ENCODE measurements at regions not wholly inside any gene's neighbourhood (a gene's known extent, or its start where the extent isn't known, plus 50 kb on each side); places are given as distances from the start of the nearest gene placed in this dataset.
"Not testable (repeated sequence)": the region's sequence is repeated elsewhere in the genome, so short reads cannot be mapped to it uniquely, and the experiment has no call there.

DNA sequence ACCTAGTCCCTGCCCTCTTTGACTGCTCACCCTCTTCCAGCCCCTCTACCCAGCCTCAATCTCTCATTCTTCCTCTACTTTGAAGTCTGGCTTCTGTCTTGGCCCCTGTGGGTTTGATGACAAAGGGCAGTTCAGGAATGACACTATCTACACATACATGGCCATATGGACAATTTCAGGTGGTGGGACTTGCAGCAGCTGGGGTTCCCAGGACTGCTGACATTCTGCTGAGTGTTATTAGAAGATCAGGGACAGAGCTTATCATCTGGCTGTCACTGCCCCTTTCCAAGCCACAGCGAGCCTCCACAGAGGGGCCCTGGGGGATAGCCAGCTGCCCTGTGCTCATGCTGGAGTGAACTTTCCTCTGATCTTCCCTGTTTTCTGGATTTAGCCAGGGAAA lies 97.4 kb upstream of the IPO9 start:
- no peak for DNase-seq

DNA sequence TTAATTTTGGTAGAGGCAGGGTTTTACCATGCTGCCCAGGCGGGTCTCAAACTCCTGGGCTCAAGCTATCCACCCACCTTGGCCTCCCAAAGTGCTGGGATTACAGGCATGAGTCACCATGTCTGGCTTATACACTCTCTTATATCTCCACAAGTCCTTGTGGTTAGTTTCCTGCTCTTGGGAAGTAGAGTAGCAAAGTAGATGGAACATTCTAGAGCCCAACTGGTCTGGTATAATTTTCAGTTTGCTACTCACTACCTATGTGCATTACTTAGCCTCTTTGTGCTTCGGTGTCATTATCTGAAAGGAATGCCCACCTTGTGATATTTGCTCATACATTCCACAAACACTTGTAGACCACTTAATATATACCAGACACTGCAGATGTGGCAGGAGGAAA lies 96.6 kb upstream of the IPO9 start:
- no peak for DNase-seq

DNA sequence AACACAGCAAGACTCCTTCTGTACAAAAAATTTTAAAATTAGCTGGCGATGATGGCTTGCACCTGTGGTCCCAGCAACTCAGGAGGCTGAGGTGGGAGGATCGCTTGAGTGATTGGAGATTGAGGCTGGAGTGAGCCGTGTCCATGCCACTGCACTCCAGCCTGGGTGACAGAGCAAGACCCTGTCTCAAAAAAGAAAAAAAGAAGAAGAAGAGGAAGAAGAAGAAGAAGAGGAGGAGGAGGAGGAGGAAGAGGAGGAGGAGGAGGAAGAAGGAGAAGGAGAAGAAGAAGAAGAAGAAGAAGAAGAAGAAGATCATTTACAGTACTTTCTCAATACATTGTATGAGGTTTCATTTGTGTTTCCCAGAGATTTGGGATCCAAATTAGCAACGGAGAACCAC lies 94.7 kb upstream of the IPO9 start:
- DNase-seq: not testable (repeated sequence)

DNA sequence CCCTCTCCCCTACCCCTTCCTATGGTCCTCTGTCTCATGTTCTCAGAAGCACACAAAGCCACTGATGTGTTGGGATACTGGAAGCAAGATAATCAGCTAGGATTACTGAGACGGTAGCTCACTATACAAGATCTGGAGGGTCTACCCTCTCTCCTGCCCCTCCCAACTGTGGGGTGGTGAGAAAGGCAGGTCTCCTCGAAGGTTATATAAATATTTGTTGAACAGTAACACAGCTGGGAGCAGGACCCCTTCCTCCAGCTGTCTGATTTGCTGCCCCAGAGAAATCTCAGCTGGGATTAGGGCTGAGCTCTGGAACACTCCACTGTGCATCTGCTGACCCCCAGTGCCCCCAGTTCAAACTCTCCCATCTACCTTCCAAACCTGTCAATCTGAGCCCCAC lies 94.2 kb upstream of the IPO9 start:
- no peak for DNase-seq

DNA sequence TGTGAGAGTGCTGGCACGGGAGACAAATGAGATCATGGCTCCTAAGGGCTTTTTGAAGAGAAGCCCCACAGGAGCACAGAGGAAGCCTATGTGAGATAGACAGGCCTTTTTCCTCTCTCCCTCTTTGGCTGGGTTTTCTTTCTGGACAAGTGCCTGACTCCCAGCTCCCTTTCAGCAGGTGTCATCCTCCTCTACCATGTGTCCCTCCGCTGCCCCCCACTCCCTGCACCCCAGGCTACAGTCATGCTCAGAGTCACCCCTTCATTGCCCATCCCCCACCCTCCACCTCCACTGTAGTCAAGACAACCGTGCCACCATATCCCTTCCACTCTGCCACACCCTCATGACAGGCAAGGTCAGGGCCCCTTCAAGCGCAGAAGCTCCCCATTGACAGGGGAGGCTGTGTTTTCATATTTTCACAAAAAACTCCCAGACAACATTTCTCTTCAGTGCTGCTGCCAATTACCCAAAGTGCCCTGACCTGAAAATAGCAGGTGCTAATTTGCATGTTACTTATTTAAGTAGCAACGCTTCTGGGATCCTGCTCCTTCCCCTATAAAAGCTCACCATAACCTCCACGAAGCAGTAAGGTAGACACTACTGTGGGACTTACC lies 92.1 kb upstream of the IPO9 start:
- DNase-seq: no peak

DNA sequence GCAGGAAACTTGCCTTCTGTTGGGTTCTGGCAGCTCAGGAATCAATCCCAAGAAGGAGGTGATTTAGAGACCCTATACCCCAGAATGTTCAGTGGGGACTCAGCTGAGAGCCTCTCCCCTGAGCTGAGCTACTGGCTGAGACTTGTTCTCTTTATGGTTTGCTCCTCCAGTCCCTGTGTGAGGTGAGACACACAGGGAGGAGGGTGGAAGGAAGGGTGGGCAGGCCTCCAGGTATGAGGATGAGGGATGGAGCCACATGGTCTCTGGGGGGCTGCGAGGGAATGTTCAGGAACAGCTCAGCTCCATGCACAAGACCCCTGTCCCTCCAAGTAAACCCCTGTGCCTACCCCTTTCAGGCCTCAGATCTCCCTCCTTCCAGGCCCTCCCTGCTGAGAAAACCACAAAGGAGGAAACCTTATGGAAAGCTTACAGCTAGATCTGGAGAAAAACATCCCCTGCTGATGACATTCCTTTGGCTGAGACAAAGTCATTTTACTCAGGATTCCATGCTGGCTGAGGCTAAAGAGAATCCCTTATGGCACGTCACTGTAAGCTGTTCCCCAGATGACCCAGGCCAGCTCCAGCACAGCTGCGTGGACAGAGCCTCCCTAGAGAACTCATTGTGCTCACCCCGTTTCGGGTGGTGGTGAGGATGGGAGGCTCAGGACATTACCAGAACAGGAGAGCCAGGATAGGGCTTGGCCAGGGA lies 91.5 kb upstream of the IPO9 start:
- no peak for DNase-seq

DNA sequence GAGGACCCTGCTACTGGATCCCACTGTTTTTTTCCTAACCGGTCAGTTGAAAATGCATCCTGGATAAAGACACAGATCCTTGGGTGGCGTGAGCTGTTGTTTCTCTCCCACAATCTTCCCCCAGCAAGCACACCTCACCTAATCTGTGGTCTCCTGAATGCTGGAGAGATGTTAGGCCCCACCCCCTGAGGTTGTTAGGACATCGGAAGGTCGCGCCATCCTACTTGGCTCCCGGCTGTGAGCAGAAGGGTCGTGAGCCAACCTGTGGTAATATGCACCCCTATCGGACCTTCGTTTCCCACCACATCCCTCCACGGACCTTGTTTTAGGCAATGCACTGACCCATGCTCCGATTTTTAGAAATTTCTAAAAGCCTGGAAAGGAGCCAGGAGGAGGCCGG lies 89.9 kb upstream of the IPO9 start:
- no peak for DNase-seq

DNA sequence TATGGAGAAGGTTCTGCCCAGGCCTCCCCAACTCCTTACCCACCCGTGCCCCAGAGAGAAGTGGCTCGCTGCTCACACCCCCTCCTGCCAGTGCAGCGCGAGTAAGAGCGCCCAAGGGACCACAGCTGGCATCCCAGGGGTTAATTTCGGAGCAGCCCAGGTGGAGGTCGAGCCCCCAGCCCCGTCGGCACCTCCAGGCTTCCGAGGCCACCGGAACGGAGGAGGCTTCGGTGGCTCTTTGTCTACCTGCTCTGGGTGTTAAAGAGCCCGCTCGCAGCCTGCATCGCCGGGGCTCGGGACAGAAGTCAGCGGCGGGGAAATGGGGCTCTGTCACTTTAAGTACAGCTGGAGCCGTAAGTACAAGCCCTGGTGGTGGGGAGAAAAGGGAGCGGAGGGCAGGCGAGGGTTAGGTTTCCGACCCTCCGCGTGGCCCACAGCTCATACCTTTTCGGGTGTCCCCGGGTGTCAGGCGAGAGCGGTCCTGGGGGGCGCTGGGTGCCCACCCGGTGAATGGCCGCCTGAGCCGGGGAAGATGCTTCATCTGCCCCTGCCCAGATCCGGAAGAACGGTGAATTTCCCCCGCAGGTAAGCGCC lies 89.4 kb upstream of the IPO9 start:
- DNase-seq: no peak

DNA sequence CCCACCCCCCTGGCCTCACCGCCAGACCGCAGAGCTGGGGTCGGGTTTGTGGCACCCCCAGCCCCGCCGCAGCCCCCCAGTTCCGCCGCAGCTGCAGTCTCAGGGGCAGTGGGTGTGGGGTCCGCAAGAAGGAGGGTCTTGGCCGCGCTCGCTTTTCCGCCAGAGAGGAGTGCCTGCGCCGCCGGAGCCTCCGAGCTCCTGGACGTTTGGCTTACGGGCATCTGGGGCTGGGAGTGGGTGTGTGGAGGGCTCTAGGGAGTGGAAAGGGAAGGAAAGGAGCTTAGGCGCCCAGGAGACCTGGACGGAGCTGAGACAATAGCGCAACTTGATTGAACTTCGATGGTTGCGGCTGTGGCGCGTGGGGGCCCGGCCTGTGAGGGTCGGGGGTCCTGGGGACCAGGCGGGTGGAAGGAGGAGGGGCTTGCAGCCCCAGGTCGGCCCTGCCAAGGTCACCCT lies 88.8 kb upstream of the IPO9 start:
- DNase-seq: no peak

DNA sequence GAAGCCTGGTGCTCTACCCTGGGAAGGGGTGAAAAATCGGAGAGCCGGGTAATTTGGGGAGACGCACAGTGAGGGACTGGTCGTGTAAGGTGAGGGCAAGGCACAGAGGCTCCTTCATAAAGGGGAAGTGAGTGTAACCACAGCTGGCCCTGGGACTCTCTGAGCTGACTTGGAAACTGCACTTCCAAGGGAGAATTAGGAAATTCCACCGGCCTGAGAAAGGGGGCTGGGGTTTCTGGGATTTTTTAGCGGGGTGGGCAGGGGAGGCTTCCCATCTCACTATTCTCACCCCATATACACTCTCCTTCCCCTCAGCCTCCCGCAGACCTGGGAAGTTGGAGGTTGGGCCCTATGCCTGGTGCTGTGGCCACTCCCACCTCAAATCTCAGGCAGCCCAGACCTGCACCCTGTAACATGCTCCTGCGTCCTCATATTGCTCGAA lies 88.3 kb upstream of the IPO9 start:
- no peak for DNase-seq

DNA sequence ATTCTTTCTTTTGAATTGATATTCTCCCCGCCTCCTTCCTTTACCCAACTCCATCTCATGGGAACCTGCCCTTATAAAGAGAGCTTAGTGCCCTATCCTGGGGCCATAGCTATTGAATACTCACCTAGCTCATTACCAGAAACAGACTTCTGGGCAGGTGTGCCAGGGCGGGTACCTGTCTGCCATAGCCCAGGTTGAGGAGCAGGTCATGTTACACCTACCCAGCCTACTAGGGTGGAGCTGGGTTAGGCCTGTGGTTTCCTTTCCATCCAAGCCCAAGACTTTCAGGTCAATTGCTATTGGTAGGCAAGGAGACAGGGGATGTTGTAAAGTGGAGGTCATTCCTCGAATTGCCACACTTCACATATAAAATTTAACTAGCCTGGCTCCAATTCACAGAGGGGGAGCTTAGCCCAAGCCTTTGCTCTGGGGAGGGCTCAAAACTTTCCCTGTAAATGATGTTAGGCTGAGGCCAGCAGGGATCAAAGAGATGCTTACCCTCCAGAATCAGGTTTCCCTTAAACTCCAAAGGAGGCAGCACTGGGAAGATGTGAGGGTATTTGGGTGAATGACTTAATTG lies 87.1 kb upstream of the IPO9 start:
- DNase-seq: no peak

DNA sequence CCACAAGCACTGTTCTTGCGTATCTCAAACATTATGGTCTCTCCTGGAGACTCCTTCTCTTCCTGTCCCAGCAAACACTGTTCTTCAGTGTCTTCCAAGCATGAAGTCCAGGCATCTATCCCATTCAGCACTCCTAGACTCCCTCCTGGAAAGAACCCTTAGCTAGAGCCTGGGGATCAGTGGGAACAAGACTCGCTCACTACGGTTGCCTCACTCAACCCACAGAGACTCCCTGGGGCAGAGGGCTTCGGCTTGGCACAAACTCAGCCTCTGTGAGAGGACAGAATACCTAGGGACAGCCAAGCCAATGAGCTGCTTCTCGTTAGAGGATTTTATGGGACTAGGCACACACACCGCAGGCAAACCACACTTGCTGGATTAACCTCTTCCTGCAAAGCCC lies 86.5 kb upstream of the IPO9 start:
- DNase-seq: no peak

DNA sequence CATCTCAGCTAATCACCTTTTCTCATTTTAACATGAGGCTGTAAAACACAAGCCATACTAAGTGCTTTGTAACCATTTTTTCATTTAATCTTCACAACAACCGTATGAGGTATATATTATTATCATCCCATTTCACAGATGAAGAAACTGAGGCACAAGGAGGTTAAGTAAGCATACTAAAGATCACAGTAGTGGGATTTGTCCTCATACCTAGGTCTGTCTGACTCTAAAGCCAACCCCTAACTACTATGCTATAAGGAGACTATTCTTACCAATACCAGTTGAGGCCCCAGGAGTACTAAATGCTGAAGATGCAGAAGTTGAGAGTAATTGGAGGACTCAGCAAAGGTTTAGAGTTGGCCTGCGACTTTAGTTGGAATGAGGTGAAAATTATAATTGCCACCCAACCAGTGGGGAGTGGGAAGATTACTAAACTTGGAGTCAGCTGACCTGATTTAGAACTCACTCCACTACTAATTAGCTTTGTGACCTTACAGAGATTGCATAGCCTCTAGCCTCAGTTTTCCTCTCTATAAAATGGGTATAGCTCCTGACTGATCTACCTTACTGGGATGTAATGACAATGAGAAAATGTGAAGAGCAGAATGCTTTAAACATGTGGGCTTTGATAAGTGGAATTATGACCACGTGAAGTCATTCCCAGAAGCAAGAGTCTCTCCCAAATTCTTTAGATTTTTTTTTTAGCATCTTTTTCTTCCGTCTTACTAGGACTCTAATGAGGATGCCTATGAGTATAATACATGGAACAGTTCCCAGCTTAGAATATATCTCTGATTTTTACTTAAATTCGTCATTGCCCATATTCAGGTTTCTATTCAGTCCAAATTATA lies 85.8 kb upstream of the IPO9 start:
- DNase-seq: no peak

DNA sequence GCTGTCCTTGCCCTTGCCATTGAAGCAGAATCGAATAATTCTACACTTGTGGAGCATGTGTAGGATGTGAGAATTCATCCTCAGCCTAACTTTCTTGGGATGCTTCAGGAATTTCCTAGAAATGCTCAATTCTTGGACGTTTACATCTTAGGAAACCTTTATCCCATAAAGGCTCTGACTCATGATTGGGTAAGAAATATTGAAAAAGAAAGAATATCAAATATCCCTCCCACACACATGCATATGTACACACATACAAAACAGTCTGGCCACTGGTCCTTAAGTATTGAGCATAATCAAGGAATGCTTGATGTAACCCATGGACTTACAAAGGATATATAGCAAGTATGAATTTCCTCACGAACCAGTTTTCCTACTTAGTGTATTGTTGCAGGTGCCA lies 83.9 kb upstream of the IPO9 start:
- no peak for DNase-seq

DNA sequence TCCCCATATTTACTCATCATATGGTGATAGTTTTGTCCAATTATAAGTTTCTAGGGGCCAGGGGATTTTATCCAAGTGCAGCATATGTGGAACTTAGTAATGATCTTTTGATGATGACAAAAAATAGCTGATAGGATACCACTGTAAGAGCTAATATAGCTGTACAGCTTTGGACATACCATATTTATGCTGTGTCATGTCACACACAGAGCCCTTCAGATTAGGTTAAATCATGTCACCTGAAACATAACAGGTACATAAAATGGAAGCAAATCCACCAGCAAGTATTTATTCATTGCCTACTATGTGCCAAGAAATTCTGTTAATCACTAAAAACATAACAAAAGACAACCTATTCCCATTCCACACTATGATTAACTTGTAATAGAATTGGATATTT lies 82.8 kb upstream of the IPO9 start:
- DNase-seq: no peak

DNA sequence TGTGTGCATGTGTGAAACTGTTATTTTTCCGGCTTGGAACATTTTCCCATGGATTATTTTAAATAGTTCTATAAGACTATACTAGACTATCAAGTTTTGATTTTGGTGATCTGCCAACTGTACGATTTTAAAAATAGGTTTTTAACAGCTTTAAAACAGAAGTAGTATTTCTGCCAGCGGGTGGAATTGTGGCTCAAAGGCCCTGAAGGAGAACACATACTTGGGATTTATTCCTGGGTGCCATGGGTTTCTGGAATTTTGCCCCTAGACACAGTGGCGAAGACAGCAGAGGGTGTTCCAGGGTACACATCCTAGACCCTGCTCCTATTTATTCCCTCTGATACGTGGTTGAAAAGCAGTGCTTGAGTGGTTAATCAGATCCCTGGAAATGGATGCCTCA lies 81.7 kb upstream of the IPO9 start:
- DNase-seq: no peak

DNA sequence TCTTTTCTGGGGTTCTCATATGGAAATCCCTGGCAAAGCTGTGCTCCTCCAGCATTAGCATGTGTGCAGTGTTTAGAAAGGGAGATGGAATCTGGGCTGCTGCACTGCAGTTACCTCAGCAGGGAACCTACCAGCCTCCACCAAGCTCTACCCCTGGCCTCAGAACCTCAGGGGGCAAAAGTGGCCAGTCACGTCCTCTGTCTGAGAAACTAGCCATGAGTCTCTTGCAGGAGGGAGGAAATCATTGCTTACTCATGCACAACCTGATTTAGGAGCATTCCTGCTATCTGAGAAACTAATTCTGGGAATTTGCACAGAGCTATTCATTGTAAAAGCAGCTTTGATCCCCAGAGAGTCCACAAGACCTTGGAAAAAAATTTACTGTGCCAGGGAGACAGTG lies 80.6 kb upstream of the IPO9 start:
- DNase-seq: no peak

DNA sequence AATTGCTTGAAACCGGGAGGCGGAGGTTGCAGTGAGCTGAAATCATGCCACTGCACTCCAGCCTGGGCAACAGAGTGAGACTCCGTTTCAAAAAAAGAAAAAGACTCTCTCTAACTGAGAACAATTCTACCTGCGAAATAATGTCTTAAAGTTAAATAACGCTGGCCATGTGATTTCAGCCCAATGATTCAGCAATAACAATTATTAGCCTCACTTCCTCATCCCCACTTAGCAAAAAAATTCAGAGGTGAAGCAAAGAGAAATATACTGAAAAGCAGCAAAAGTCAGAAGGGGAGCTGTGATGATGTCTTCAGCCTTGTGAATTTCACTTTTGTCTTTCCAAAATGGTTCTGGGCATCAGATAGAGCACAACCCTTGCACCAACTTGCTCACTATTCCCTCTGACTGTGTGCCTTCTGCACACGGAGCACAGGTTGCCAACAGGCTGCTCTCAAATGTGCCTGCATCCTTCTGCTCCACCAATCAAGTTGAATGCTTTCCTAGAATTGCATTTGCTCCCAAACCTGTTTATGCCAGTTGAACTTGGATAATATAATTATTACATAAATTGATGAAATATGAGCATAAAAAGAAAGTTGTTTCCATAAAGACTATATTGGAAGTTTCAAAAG lies 79.8 kb upstream of the IPO9 start:
- no peak for DNase-seq

DNA sequence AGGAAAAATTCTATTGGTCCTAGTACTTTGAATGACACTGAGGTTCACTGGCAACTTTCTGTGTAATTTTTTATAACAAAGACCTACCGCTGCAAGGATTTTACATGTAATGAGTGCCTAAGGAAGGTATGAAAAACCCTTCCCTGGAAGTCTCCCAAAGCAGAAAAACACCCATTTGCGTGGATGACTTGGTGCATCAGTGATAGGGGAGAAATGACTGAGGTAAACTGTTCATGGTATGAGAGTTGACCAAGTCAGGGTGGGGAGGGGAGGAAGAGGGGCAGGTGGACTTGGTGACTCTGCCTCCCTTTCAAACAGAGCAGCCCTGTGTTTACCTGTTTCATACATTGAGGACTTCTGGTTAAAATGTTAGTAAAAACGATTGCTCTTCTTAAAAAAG lies 78.8 kb upstream of the IPO9 start:
- no peak for DNase-seq

DNA sequence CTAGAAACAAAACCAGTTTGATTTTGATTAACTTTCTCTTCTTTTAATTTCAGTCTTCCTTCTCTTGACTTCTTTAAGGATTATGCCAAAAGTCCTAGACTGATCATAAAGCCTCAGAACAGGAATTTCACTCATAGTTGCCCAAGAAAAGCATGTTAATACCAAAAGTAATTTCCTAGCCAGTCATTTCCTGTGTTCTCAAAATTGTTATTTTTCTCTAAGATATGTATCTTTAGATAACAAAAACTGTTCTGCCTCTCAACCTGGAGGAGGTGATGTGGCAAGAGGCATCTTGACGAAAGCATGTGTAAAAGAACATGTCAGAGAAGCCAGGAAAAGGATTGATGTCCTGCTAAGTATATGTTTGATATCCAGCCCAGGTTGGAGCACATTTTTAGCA lies 78.0 kb upstream of the IPO9 start:
- DNase-seq: no peak

DNA sequence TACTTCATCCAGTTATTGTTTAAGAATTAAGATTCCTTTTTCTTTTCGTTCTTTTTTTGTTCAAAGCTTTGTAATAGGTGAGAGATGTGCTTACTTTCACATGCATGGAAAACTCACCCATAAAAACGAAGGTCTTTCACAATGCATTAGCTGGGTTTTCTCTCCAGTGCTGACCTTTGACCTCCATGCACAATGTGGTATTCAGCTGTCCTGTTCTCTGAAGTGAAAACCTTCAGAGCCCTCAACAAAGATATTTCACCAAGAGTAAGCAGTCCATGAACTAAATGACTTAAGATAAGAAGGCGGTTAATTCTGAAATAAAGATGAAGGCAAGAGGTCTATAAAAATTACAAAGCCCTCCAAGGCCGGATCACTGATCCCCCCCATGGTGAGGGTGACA lies 77.1 kb upstream of the IPO9 start:
- no peak for DNase-seq

DNA sequence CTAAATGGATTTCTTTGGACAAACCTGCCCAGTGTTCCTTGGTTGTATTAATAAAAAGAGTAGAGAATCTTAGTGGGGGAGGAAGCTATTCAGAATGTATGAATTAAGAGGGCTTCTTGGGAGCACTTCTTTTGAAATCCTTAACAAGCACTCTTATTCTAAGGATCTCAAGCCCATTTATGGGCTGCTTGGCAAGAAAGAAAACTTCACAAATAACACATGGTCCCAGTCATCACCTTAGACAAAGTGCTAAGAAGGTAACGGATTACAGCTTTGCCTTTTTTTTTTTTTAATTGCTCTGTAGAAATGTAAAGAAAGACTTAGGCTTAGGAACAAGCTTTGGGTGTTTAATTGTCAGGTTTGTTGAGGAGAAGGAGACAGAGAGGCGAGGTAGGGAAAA lies 76.6 kb upstream of the IPO9 start:
- no peak for DNase-seq

DNA sequence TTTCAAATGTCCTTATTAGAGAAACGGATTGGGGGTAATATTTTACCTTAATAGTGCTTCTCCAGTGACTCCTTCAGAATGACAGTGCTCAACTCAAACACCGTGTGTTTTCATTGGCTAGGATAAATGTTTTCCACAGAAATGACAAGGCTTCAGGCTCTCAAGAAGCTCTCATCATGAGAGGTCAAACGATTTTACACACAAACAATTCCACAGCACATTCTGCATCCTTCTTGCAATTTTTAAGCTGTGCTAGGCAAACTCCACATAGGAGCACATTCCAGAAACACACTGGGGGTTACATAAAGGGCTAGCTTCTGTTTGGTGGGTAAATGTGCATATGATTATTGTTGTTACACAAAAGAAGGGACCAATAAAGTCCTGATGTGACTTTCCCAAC lies 75.5 kb upstream of the IPO9 start:
- DNase-seq: no peak
